HUES64 (cell line): ENCODE measurements at regions not wholly inside any gene's neighbourhood (a gene's known extent, or its start where the extent isn't known, plus 50 kb on each side); places are given as distances from the start of the nearest gene placed in this dataset.

Experiments
- H3K27ac ChIP-seq: 2 replicates; pipeline ENCODE4 v1.7.0; 2013; ENCODE audit warnings: low read depth, low read length, inconsistent platforms
- H3K27me3 ChIP-seq: 2 replicates; pipeline ENCODE4 v1.6.1; 2013; ENCODE audit warnings: mild to moderate bottlenecking, low read length; ENCODE audit not compliant: insufficient read depth
- H3K36me3 ChIP-seq: 2 replicates; pipeline ENCODE4 v1.6.1; 2013; ENCODE audit warnings: mild to moderate bottlenecking, low read length; ENCODE audit not compliant: insufficient read depth
- H3K4me1 ChIP-seq: 2 replicates; pipeline ENCODE4 v1.6.1; 2013; ENCODE audit warnings: mild to moderate bottlenecking, low read length, moderate library complexity; ENCODE audit not compliant: insufficient read depth
- H3K4me3 ChIP-seq: 2 replicates; pipeline ENCODE4 v1.5.1; 2013; ENCODE audit warnings: mild to moderate bottlenecking, low read length, moderate library complexity
- H3K9ac ChIP-seq: 2 replicates; pipeline ENCODE4 v1.6.1; 2013; ENCODE audit warnings: mild to moderate bottlenecking, low read depth, low read length
- H3K9me3 ChIP-seq: 2 replicates; pipeline ENCODE4 v1.6.1; 2013; ENCODE audit warnings: low read depth, low read length; ENCODE audit not compliant: insufficient read depth
- WGBS: fragments of 150-250, 120-280 bp; methylation state at CpG from one replicate; pipeline ENCODE4 v1.1.7; 2013; ENCODE audit warnings: missing lambda C conversion rate; 5-methylcytosine and 5-hydroxymethylcytosine counted together

DNA sequence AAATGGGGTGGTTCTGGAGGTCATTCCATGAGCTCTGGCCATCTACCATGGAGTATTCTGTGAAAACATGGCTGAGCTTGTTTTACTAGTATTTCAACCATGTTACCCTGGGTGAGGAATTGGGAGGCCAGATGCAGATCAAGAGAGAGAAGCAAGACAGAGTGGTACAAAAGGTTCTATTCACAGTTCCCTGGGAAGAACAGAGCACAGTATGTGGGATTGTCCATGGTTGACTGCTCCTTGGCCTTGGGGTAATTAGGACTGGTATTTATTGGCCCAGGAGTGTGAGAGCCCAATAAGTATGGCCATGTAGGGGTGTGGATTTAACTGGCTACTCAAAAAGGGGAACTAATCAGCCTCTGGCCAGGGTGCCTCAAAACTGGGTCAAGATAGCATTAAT, 239.7 kb upstream of the GATB start:
- Histone ChIP-seq H3K27me3 (no peaks in the 10 kb centered on the region), H3K27ac (no peak overlapping the region), H3K36me3 (no peaks in the 10 kb centered on the region), H3K4me1 (no peaks in the 10 kb centered on the region; the same call in 1 of the 2 replicates), H3K9ac (no peak overlapping the region), H3K9me3 (no peaks in the 10 kb centered on the region), H3K4me3 (no peak overlapping the region)

DNA sequence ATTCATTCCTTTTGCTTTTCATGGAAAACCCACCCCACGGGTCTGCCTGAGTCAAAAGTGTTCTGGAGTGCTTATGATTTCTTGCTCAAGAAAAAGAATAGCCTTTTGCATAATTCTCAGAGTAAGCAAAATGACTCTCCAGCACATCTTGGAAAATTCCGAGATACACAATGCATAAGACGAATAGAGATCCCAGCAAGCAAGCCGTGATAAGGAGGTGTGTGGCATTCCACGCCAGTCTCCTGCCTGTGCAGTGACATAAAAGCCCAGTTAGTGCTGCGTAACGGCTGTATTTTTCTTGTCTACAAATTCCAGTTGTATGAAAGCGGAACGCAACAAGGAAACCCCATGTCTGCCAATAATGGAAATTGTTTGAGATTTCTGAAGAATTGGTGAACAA, 237.9 kb upstream of the GATB start:
- H3K36me3 ChIP-seq, result no peaks in the 10 kb centered on the region
- 84% methylated on average over 9 of the region's 9 CpGs for WGBS
- no peak overlapping the region for H3K4me3 ChIP-seq
- no peaks in the 10 kb centered on the region; the same call in 1 of the 2 replicates for H3K4me1 ChIP-seq
- H3K27ac ChIP-seq, result no peak overlapping the region
- no peaks in the 10 kb centered on the region for H3K9me3 ChIP-seq
- no peaks in the 10 kb centered on the region for H3K27me3 ChIP-seq
- no peak overlapping the region for H3K9ac ChIP-seq

DNA sequence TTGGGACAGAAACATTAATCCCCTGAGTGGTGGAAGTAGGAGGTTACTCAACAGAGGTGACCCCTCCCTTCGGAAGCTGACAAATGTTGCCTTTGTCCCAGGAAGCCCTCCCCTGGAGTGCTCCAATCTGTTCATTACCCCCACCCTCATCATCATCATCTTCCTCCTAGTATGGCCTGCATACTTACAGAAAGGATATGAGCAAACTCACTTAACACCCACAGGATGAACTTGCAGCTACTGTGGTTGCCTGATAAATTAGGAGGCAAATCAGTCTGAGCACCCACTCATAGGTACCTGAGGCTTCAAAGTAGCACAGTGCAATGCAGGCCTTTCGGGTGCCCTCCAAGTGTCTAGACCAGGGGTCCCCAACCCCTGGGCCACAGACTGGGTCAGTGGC, 236.7 kb upstream of the GATB start:
- no peak overlapping the region for H3K27ac ChIP-seq
- no peak overlapping the region for H3K9ac ChIP-seq
- no peaks in the 10 kb centered on the region for H3K9me3 ChIP-seq
- no peaks in the 10 kb centered on the region for H3K36me3 ChIP-seq
- H3K27me3 ChIP-seq, result no peaks in the 10 kb centered on the region
- WGBS, result 91% methylated on average over 2 of the region's 2 CpGs
- no peak overlapping the region for H3K4me3 ChIP-seq
- peaks cover 3% of the 10 kb centered on the region for H3K4me1 ChIP-seq

DNA sequence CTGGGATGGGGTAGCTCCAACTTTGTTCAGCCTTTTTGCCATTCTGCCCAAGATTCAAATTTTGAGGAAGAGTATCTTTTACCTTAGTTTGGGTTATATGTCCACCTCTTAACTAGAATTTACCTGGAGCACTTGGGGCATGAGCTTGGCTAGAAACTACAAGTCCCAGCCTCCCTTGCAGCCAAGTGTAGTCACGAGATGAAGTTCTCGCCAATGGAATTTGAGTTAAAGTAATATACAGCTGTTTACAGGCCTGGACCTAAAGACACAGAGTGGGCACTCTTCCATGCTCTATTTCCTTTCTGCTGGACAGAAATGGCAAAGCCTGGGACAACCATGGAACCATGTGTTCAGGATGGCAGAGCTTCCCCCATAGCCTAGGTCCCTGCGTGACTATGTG, 233.6 kb upstream of the GATB start:
- Histone ChIP-seq H3K36me3 (no peaks in the 10 kb centered on the region), H3K27ac (no peak overlapping the region), H3K4me1 (peaks cover 11% of the 10 kb centered on the region), H3K27me3 (no peaks in the 10 kb centered on the region), H3K9ac (no peak overlapping the region), H3K4me3 (no peak overlapping the region), H3K9me3 (no peaks in the 10 kb centered on the region)
- 92% methylated on average over 3 of the region's 3 CpGs for WGBS

DNA sequence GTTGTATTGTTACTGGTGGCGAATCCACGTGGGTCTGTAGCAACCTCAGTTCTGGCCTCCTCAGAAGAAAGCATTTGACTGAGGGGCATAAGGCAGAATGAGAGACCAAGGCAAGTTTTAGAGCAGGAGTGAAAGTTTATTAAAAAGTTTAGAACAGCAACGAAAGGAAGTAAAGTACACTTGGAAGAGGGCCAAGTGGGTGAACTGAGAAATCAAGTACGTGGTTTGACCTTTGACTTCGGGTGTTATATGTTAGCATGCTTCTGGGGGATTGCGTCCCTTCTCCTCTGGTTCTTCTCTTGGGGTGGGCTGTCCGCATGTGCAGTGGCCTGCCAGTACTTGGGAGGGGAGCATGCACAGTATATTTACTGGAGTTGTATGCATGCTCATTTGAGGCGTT, 232.7 kb upstream of the GATB start:
- 91% methylated on average over 8 of the region's 8 CpGs for WGBS
- no peaks in the 10 kb centered on the region for H3K36me3 ChIP-seq
- peaks cover 11% of the 10 kb centered on the region for H3K4me1 ChIP-seq
- H3K9ac ChIP-seq, result no peak overlapping the region
- no peaks in the 10 kb centered on the region for H3K27me3 ChIP-seq
- no peak overlapping the region for H3K27ac ChIP-seq
- H3K4me3 ChIP-seq, result no peak overlapping the region
- no peaks in the 10 kb centered on the region for H3K9me3 ChIP-seq

DNA sequence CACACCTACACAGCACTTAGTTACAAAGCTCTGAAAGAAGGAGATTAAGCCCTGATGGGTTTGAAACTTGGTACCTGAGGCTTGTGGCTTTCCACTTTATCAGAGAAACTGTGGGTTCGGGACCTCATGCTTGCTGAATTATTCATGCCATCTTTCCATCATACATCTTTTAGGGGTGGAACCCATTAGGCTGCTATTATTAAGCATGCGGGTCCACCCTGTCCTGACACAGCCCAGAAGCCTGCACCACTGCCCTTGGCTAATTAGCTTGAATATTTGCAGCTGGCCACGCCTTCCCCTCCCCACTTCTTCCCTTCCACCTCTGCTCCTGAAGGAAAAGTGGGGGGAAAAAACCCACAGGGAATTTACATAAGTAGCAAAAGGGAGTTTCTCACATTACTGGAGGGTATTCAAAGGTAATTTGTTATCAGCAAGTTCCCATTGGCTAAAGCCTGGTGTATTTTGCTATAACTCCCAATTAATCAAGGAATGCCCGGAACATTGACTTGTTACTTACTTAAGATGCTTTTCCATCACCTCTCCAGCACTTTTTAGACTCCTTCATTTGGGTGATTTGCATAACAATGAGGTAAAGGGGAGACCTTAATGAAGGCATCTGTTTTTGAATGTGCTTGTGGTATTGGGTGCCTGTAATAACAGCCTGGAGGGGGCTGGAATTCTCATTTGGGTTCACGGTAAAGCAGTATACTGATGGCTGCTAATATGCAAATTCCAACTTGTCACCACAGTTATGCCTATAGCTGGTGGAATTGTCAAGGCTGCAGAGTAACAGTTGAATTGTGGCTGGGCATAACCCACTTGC, 231.7 kb upstream of the GATB start:
- Histone ChIP-seq H3K9ac (no peak overlapping the region), H3K9me3 (no peaks in the 10 kb centered on the region), H3K27ac (no peak overlapping the region), H3K27me3 (no peaks in the 10 kb centered on the region), H3K4me1 (peaks cover 11% of the 10 kb centered on the region), H3K36me3 (no peaks in the 10 kb centered on the region), H3K4me3 (no peak overlapping the region)
- WGBS, result 57% methylated on average over 4 of the region's 5 CpGs

DNA sequence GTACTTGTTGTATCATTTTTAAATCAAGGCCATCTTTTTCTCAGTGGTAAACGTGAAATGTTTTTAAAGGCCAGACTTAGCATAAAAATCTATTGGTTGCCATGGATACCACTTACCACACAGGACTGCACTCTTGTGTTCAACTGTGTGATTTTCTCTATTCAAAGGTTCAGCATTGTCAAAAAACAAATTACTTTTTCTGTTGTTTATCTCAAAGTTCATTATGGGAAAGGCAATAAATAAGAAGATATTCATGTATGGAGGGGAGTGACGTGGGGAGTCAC, 231.0 kb upstream of the GATB start:
- Histone ChIP-seq H3K9me3 (no peaks in the 10 kb centered on the region), H3K4me1 (peaks cover 11% of the 10 kb centered on the region), H3K9ac (no peak overlapping the region), H3K4me3 (no peak overlapping the region), H3K27me3 (no peaks in the 10 kb centered on the region), H3K27ac (no peak overlapping the region), H3K36me3 (no peaks in the 10 kb centered on the region)
- 98% methylated on average over 2 of the region's 2 CpGs for WGBS

DNA sequence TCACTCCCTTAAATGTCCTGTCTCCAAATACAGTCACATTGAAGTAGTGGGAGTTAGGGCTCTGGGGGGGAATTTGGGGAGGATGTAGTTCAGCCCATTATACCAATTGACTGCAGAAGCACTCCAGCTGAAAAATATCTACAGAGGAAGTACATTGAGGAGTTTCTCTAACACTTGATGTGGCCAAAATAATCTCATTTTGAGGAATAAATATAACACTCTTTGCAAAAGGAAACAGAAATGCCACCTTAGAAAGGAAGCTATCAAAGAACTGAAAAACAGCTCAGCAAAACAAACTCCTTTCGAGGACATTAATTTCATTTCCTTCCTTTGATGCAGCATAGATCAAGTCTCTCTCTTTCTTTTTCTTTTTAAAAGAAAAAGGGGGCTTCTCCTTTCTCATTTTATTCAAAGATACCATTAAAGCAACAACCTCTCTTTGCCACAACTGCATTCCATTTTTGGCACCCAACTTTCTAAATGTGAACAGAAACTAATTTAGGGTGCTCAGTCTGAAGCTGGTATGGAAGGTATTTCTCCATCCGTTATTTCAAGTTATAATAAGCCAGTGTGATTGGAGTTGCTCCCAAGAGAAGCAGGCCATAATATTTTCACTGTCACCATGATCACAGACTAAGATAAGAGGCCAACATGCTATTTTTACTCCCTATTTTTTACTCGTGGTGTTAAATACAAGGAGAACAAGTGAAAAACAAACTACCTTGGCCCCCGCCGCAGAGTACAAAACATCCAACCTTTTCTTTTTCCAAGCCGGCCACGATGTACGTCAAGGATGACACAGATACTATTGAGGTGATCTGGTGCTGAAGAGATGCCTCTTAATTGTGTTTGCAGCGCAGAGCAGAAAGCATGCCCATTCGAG, 230.4 kb upstream of the GATB start:
- Histone ChIP-seq H3K4me3 (no peak overlapping the region), H3K36me3 (no peaks in the 10 kb centered on the region), H3K9ac (no peak overlapping the region), H3K4me1 (peaks cover 11% of the 10 kb centered on the region), H3K27me3 (no peaks in the 10 kb centered on the region), H3K9me3 (no peaks in the 10 kb centered on the region), H3K27ac (no peak overlapping the region)
- 94% methylated on average over 10 of the region's 10 CpGs for WGBS

DNA sequence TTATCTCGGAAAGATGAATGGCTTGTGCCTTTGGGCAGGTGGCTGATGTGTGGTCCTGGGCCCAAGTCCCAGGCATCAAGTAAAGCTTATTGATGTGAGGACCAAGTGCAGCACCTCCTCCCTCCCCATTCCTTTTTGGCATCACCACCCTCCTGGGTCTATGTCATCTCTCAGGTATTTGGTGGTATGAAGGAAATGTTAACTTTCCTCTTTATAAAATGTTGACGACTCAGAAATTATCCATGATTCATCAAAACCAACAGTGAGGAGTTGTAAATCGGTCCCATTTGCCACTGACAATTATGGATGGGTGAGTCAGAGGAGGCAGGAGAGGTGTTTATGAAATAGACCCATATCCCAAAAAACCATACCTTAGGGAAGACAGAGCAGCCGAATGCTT, 229.4 kb upstream of the GATB start:
- Histone ChIP-seq H3K27me3 (no peaks in the 10 kb centered on the region), H3K9me3 (no peaks in the 10 kb centered on the region), H3K4me3 (no peak overlapping the region), H3K36me3 (no peaks in the 10 kb centered on the region), H3K9ac (no peak overlapping the region), H3K4me1 (peaks cover 11% of the 10 kb centered on the region), H3K27ac (no peak overlapping the region)
- WGBS, result 90% methylated on average over 2 of the region's 4 CpGs

DNA sequence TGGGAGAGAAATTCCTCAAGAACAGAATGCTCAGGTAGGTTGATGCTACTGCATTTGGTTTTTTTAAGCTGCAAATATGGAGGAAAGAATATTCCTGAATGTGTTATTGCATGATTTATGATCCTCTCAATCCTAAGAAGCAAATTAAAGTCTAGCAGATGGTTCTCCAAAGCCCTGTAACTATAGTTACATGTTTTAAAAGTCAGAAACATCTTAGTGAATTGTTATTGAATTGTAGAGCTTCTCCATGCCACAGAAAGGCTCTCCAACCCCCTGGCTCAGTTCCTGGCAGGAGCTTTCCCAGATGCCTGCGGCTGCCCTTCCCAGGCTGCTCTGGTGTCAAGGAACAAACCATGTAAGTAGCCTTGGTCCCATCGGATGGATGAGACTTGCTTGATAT, 227.8 kb upstream of the GATB start:
- H3K9me3 ChIP-seq, result no peaks in the 10 kb centered on the region
- WGBS, result 95% methylated on average over 2 of the region's 2 CpGs
- no peaks in the 10 kb centered on the region for H3K27me3 ChIP-seq
- H3K36me3 ChIP-seq, result no peaks in the 10 kb centered on the region
- no peak overlapping the region for H3K9ac ChIP-seq
- no peak overlapping the region for H3K27ac ChIP-seq
- H3K4me1 ChIP-seq, result peaks cover 11% of the 10 kb centered on the region
- no peak overlapping the region for H3K4me3 ChIP-seq

DNA sequence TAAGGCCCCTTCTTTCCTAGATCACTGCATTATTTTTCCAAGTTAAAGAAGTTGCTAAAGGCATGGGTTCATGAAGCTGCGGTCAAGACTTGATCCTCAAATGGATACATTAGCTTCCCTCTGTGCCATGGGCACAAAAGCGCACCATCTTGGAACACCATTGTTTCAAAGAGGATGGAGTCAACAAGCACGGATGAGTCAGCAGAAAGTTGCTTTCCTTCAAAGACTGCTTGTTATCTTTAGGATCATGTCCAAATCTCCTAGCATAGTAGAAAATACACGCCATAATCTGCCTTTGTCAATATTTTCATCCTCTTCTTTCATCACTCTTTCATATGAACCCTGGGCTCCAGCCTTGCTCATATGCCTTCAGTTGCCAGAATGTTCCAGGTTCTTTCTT, 226.8 kb upstream of the GATB start:
- H3K9ac ChIP-seq, result no peak overlapping the region
- no peak overlapping the region for H3K4me3 ChIP-seq
- H3K4me1 ChIP-seq, result peaks cover 10% of the 10 kb centered on the region
- H3K27me3 ChIP-seq, result no peaks in the 10 kb centered on the region
- no peaks in the 10 kb centered on the region for H3K9me3 ChIP-seq
- no peak overlapping the region for H3K27ac ChIP-seq
- 96% methylated on average over 4 of the region's 4 CpGs for WGBS
- no peaks in the 10 kb centered on the region for H3K36me3 ChIP-seq
